ENCODE measurements at regions not wholly inside any gene's neighbourhood (a gene's known extent, or its start where the extent isn't known, plus 50 kb on each side); places are given as distances from the start of the nearest gene placed in this dataset.

DNA sequence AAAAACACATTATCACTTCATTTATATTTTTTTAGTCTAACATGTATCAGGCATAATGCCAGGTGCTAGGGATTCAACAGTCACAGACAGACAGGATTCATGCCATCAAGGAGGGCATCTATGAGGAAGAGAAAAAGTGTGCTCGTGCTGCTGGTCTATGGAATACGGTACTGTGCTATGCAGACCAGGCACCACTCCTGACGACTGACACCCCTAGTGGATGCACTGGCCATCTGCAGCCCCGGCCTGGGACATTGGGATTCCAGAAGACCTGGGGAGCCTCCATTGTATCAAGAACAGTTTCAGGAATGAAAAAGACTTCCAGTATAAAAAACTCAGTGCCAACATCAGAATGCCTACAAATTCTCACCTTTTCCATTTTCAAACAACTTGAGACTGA, 94.0 kb downstream of the KLF12 start:
- Histone ChIP-seq H3K9me3 (ENCODE audit: control insufficient read depth in 2 of 3, low read length in 3 of 3) (no peaks in the 10 kb centered on the region), H3K27me3 (ENCODE audit: control insufficient read depth in 2 of 2, insufficient read depth in 2 of 2, low read length in 2 of 2) (no peaks in the 10 kb centered on the region), H3K4me3 (ENCODE audit: low read length) (no peak overlapping the region), H3K27ac (ENCODE audit: low read depth, low read length) (no peak overlapping the region), H3K36me3 (ENCODE audit: control insufficient read depth in 2 of 3, insufficient read depth in 3 of 3, low read length in 3 of 3) (no peaks in the 10 kb centered on the region), H3K4me1 (ENCODE audit: control insufficient read depth in 2 of 2, insufficient read depth in 2 of 2, low read length in 2 of 2) (peaks cover 17 to 30% of the 10 kb centered on the region in 2 donors)
- CTCF ChIA-PET: no interaction called here
- peaks cover 5 to 32% (median 11%) of the 10 kb centered on the region in 5 donors for H3K36me3 Mint-ChIP-seq
- H3K4me1 Mint-ChIP-seq: peaks cover 31 to 93% (median 83%) of the 10 kb centered on the region in 7 donors
- H3K27me3 Mint-ChIP-seq: no peaks in the 10 kb centered on the region
- intact Hi-C loops (cut with micrococcal nuclease): no loop called here
- no peaks in the 10 kb centered on the region for H3K9me3 Mint-ChIP-seq
- ATAC-seq (peak; percentile 48), DNase-seq (no peak)
- peak overlapping the region in 1 of 9 donors; percentile 1 for H3K27ac Mint-ChIP-seq
- peak overlapping the region in 2 of 10 donors; percentile 10 to 12 for H3K4me3 Mint-ChIP-seq
- POLR2A ChIA-PET: interaction anchor here (1.7 kb wide), 1 partner anchor 13 kb away, joined by 8 read pairs; no protein-coding TSS in a partner anchor

DNA sequence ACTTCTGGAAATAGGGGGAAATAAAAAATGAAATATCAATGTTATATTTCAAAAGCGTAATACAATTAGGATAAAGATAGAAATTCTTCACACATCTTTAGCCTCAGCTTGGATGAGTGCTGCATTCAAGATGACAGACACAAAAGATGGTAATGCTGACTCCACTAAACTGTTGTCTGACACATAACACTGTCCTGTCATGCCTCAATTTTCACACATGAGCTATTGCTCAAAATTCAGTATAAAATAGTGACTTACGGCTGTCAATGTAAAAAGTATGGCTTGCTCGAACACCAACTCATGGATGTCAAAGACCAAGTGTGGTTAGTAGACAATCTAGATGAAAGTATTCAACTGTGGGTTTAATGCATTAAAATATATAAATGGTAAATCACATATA, 94.5 kb downstream of the KLF12 start:
- H3K4me3 Mint-ChIP-seq: no peak overlapping the region
- H3K4me1 Mint-ChIP-seq: peaks cover 30 to 96% (median 85%) of the 10 kb centered on the region in 7 donors
- H3K4me3 ChIP-seq (ENCODE audit: low read length): no peak overlapping the region
- H3K27ac Mint-ChIP-seq: peak overlapping the region in 1 of 9 donors; percentile 1
- H3K36me3 ChIP-seq (ENCODE audit: control insufficient read depth in 2 of 3, insufficient read depth in 3 of 3, low read length in 3 of 3): no peaks in the 10 kb centered on the region
- peaks cover 5 to 34% (median 9%) of the 10 kb centered on the region in 5 donors for H3K36me3 Mint-ChIP-seq
- no peaks in the 10 kb centered on the region for H3K27me3 ChIP-seq (ENCODE audit: control insufficient read depth in 2 of 2, insufficient read depth in 2 of 2, low read length in 2 of 2)
- intact Hi-C loops (cut with micrococcal nuclease): no loop called here
- ChIA-PET CTCF (interaction anchor here (0.9 kb wide), 1 partner anchor 54 kb away, joined by 3 read pairs; no protein-coding TSS in a partner anchor), POLR2A (interaction anchor here (0.9 to 1.7 kb wide), 4 partner anchors 12 to 279 kb away, joined by 3 to 8 read pairs (median 4); no protein-coding TSS in a partner anchor)
- no peaks in the 10 kb centered on the region for H3K27me3 Mint-ChIP-seq
- no peaks in the 10 kb centered on the region for H3K9me3 ChIP-seq (ENCODE audit: control insufficient read depth in 2 of 3, low read length in 3 of 3)
- ATAC-seq: no peak
- peaks cover 20 to 30% of the 10 kb centered on the region in 2 donors for H3K4me1 ChIP-seq (ENCODE audit: control insufficient read depth in 2 of 2, insufficient read depth in 2 of 2, low read length in 2 of 2)
- H3K27ac ChIP-seq (ENCODE audit: low read depth, low read length): no peak overlapping the region
- no peaks in the 10 kb centered on the region for H3K9me3 Mint-ChIP-seq
- no peak for DNase-seq

DNA sequence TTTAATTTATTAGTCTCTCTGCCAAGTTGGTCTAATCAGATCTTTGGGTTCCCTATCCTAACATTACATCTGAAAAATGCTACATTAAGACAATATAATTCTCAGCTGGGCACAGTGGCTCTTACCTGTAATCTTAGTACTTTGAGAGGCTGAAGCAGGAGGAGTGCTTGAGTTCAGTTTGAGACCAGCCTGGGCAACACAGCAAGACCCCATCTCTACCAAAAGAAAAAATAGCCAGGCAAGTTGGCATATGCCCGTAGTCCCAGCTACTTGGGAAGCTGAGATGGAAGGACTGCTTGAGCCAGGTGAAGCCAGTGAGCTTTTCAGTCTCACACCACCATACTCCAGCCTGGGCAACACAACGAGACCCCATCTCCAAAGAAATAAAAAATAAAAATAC, 95.0 kb downstream of the KLF12 start:
- peaks cover 2 to 30% (median 7%) of the 10 kb centered on the region in 5 donors for H3K36me3 Mint-ChIP-seq
- H3K27me3 Mint-ChIP-seq: no peaks in the 10 kb centered on the region
- H3K9me3 Mint-ChIP-seq: no peaks in the 10 kb centered on the region
- no peak for ATAC-seq
- H3K4me3 Mint-ChIP-seq: peak overlapping the region in 1 of 10 donors; percentile 42
- intact Hi-C loops (cut with micrococcal nuclease): no loop called here
- POLR2A ChIA-PET: interaction anchor here (0.9 to 1.7 kb wide), 5 partner anchors 12 to 278 kb away, joined by 3 to 8 read pairs (median 3); no protein-coding TSS in a partner anchor
- Histone ChIP-seq H3K27ac (ENCODE audit: low read depth, low read length) (no peak overlapping the region), H3K36me3 (ENCODE audit: control insufficient read depth in 2 of 3, insufficient read depth in 3 of 3, low read length in 3 of 3) (no peaks in the 10 kb centered on the region), H3K4me3 (ENCODE audit: low read length) (no peak overlapping the region), H3K4me1 (ENCODE audit: control insufficient read depth in 2 of 2, insufficient read depth in 2 of 2, low read length in 2 of 2) (peaks cover 22 to 30% of the 10 kb centered on the region in 2 donors), H3K27me3 (ENCODE audit: control insufficient read depth in 2 of 2, insufficient read depth in 2 of 2, low read length in 2 of 2) (no peaks in the 10 kb centered on the region), H3K9me3 (ENCODE audit: control insufficient read depth in 2 of 3, low read length in 3 of 3) (no peaks in the 10 kb centered on the region)
- CTCF ChIA-PET: interaction anchor here (0.9 kb wide), 1 partner anchor 54 kb away, joined by 3 read pairs; no protein-coding TSS in a partner anchor
- no peak for DNase-seq
- peak overlapping the region in 1 of 9 donors; percentile 28 for H3K27ac Mint-ChIP-seq
- peaks cover 27 to 94% (median 82%) of the 10 kb centered on the region in 7 donors for H3K4me1 Mint-ChIP-seq

DNA sequence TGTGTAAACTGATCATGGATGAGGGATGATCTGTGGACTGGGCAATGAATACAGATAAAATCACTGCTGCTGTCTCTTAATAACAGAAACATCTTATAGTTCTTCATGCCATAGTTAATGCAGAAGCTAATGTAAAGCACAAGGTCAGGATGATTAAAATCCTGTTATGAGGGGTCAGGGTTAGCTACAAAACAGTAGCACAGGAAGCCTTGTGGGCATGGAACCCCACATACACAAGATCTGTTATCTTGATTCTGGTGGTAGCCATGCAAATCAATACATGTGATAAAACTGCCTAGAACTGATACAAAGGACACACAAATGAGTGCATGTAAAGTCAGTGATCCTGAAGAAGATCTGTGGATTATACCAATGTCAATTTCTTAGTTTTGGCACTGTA, 96.4 kb downstream of the KLF12 start:
- Mint-ChIP-seq H3K4me1 (peaks cover 20 to 92% (median 76%) of the 10 kb centered on the region in 7 donors), H3K4me3 (peak overlapping the region in 5 of 10 donors; percentile 0 to 53 (median 40)), H3K9me3 (no peaks in the 10 kb centered on the region), H3K36me3 (peaks cover 0 to 27% (median 5%) of the 10 kb centered on the region in 5 donors), H3K27me3 (no peaks in the 10 kb centered on the region), H3K27ac (peak overlapping the region in 6 of 9 donors; percentile 0 to 50 (median 36))
- Histone ChIP-seq H3K27ac (ENCODE audit: low read depth, low read length) (no peak overlapping the region), H3K9me3 (ENCODE audit: control insufficient read depth in 2 of 3, low read length in 3 of 3) (no peaks in the 10 kb centered on the region), H3K4me3 (ENCODE audit: low read length) (no peak overlapping the region), H3K4me1 (ENCODE audit: control insufficient read depth in 2 of 2, insufficient read depth in 2 of 2, low read length in 2 of 2) (peaks cover 22 to 26% of the 10 kb centered on the region in 2 donors), H3K36me3 (ENCODE audit: control insufficient read depth in 2 of 3, insufficient read depth in 3 of 3, low read length in 3 of 3) (no peaks in the 10 kb centered on the region), H3K27me3 (ENCODE audit: control insufficient read depth in 2 of 2, insufficient read depth in 2 of 2, low read length in 2 of 2) (no peaks in the 10 kb centered on the region)
- ATAC-seq (no peak), DNase-seq (no peak)
- ChIA-PET CTCF (no interaction called here), POLR2A (interaction anchor here (0.6 to 1.0 kb wide), 2 partner anchors 11 to 16 kb away, joined by 3 read pairs; no protein-coding TSS in a partner anchor)
- intact Hi-C loops (cut with micrococcal nuclease): loop anchor here in 1 of 2 donors (1.0 kb wide), 1 partner anchor 8 kb away; no protein-coding TSS in a partner anchor

DNA sequence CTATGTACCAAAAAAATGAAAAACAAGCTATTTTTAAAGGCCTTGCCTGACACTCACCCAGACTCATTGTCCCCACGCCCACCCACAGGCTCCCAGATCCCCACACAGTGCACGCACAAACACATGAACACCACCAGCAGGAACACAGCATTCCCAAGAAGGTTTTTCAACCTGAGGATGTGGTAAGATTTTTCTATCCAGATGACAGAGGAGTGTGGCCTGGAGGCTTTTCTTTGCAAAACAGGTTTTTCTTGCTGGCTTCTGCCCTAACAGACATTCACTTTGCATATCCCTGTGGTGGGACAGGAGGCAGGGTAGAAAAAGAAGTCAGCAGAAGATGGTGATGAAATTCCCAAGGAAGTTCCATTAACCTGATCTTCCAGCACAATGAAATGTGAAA, 97.8 kb downstream of the KLF12 start:
- H3K36me3 Mint-ChIP-seq: peaks cover 0 to 28% (median 9%) of the 10 kb centered on the region in 5 donors
- H3K4me3 ChIP-seq (ENCODE audit: low read length): no peak overlapping the region
- H3K9me3 Mint-ChIP-seq: no peaks in the 10 kb centered on the region
- POLR2A ChIA-PET: interaction anchor here (1.0 kb wide), 2 partner anchors 10 to 250 kb away, joined by 3 read pairs; no protein-coding TSS in a partner anchor
- H3K27ac Mint-ChIP-seq: peak overlapping the region in 8 of 9 donors; percentile 13 to 77 (median 48)
- H3K27me3 ChIP-seq (ENCODE audit: control insufficient read depth in 2 of 2, insufficient read depth in 2 of 2, low read length in 2 of 2): no peaks in the 10 kb centered on the region
- intact Hi-C loops (cut with micrococcal nuclease): no loop called here
- H3K27ac ChIP-seq (ENCODE audit: low read depth, low read length): no peak overlapping the region
- H3K27me3 Mint-ChIP-seq: no peaks in the 10 kb centered on the region
- no peak for DNase-seq
- H3K9me3 ChIP-seq (ENCODE audit: control insufficient read depth in 2 of 3, low read length in 3 of 3): no peaks in the 10 kb centered on the region
- H3K4me1 ChIP-seq (ENCODE audit: control insufficient read depth in 2 of 2, insufficient read depth in 2 of 2, low read length in 2 of 2): peaks cover 26 to 28% of the 10 kb centered on the region in 2 donors
- ATAC-seq: no peak
- no peak overlapping the region for H3K4me3 Mint-ChIP-seq
- peaks cover 22 to 93% (median 78%) of the 10 kb centered on the region in 7 donors for H3K4me1 Mint-ChIP-seq
- no peaks in the 10 kb centered on the region for H3K36me3 ChIP-seq (ENCODE audit: control insufficient read depth in 2 of 3, insufficient read depth in 3 of 3, low read length in 3 of 3)
- CTCF ChIA-PET: interaction anchor here (1.5 kb wide), 1 partner anchor 9 kb away, joined by 5 read pairs; no protein-coding TSS in a partner anchor

DNA sequence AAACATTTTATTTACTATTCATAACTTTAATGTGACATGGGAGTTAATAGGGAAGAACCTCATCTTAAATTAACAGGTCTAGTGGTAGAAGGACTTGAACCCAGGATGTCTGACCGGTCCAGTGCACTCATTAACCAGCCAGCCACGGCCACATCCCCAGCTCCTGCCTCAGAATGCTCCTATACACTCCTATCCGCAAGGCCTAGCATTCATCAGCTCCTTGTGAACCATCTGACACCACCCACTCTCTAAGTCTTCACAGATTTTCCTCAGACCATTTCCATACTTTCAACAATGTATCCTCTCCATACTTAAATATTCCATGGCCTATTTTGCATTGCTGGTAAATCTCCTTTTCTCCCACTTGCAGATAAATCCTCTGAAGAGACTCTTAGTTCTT, 98.3 kb downstream of the KLF12 start:
- ATAC-seq (no peak), DNase-seq (no peak)
- H3K9me3 ChIP-seq (ENCODE audit: control insufficient read depth in 2 of 3, low read length in 3 of 3): no peaks in the 10 kb centered on the region
- CTCF ChIA-PET: interaction anchor here (0.8 to 1.5 kb wide), 2 partner anchors 9 to 251 kb away, joined by 3 to 5 read pairs; no protein-coding TSS in a partner anchor
- no peak overlapping the region for H3K4me3 ChIP-seq (ENCODE audit: low read length)
- H3K36me3 ChIP-seq (ENCODE audit: control insufficient read depth in 2 of 3, insufficient read depth in 3 of 3, low read length in 3 of 3): no peaks in the 10 kb centered on the region
- Mint-ChIP-seq H3K4me3 (no peak overlapping the region), H3K27ac (peak overlapping the region in 8 of 9 donors; percentile 10 to 62 (median 39)), H3K9me3 (no peaks in the 10 kb centered on the region), H3K4me1 (peaks cover 22 to 93% (median 78%) of the 10 kb centered on the region in 7 donors), H3K36me3 (peaks cover 4 to 30% (median 11%) of the 10 kb centered on the region in 5 donors), H3K27me3 (no peaks in the 10 kb centered on the region)
- H3K4me1 ChIP-seq (ENCODE audit: control insufficient read depth in 2 of 2, insufficient read depth in 2 of 2, low read length in 2 of 2): peaks cover 26 to 32% of the 10 kb centered on the region in 2 donors
- H3K27me3 ChIP-seq (ENCODE audit: control insufficient read depth in 2 of 2, insufficient read depth in 2 of 2, low read length in 2 of 2): no peaks in the 10 kb centered on the region
- H3K27ac ChIP-seq (ENCODE audit: low read depth, low read length): no peak overlapping the region
- POLR2A ChIA-PET: interaction anchor here (1.0 to 1.7 kb wide), 4 partner anchors 9 to 251 kb away, joined by 3 to 4 read pairs (median 3); no protein-coding TSS in a partner anchor
- intact Hi-C loops (cut with micrococcal nuclease): no loop called here

Data from naive thymus-derived CD4-positive, alpha-beta T cell (primary cell).